Heart right ventricle (tissue), 16 donors: ENCODE measurements at regions not wholly inside any gene's neighbourhood (a gene's known extent, or its start where the extent isn't known, plus 50 kb on each side); places are given as distances from the start of the nearest gene placed in this dataset.

ENCODE experiments used
- ATAC-seq, 8 donors: fragments of 200-7000 bp; cut with Tn5 transposase; one replicate each; pipeline ENCODE4 v1.9.1; 2020; ENCODE audit warnings: mild to moderate bottlenecking in 8 of 8, moderate library complexity in 8 of 8, moderate number of reproducible peaks in 1 of 8
- DNase-seq, 2 donors: peaks; one replicate each; pipeline ENCODE4 v3.0.0-alpha.2; 2020
- H3K27ac ChIP-seq, 10 donors: fragments of 200-600 bp; sonication (generic) in 2 of 10; one replicate each; pipeline versions ENCODE4 v1.5.0 to v1.8.0; 2020 to 2022; ENCODE audit warnings: mild to moderate bottlenecking in 3 of 10
- H3K27me3 ChIP-seq, 7 donors: fragments of 200-600 bp; one replicate each; pipeline ENCODE4 v1.8.0; 2021 to 2022; ENCODE audit warnings: mild to moderate bottlenecking in 2 of 7
- H3K36me3 ChIP-seq, 9 donors: fragments of 200-600 bp; sonication (generic) in 1 of 9; one replicate each; pipeline versions ENCODE4 v1.5.0 to v1.8.0; 2020 to 2022; ENCODE audit warnings: mild to moderate bottlenecking in 2 of 9
- H3K4me1 ChIP-seq, 9 donors: fragments of 200-600 bp; sonication (generic) in 1 of 9; one replicate each; pipeline versions ENCODE4 v1.5.0 to v1.8.0; 2020 to 2022; ENCODE audit warnings: mild to moderate bottlenecking in 4 of 9
- H3K4me3 ChIP-seq, 10 donors: fragments of 200-600 bp; sonication (generic) in 2 of 10; one replicate each; pipeline versions ENCODE4 v1.5.0 to v1.8.0; 2020 to 2022; ENCODE audit warnings: mild to moderate bottlenecking in 7 of 10, moderate library complexity in 2 of 10
- H3K9me3 ChIP-seq, 11 donors: fragments of 200-600 bp in 10 of 11; sonication (generic) in 2 of 11; one replicate each; pipeline versions ENCODE4 v1.5.0 to v1.8.0; 2013 to 2022; ENCODE audit warnings: mild to moderate bottlenecking in 2 of 11, control low read depth in 1 of 11, moderate library complexity in 1 of 11
- WGBS, 2 donors: extraction: QIAGEN DNeasy Blood & Tissue Kit; methylation state at CpG; one replicate each; pipeline ENCODE4 v1.1.7; 2013; ENCODE audit warnings: inconsistent platforms in 1 of 2; 5-methylcytosine and 5-hydroxymethylcytosine counted together
- intact Hi-C, 10 donors: fragments of 100-400 bp; cut with DNase I; formaldehyde crosslinking; loops; one replicate each; pipeline versions ENCODE4 v1.11.1 to v1.14.2; 2022
- TF ChIP-seq, protein P1 (sequence below), 9 donors: fragments of 200-600 bp; sonication (generic) in 2 of 9; IDR thresholded peaks; one replicate each; pipeline versions ENCODE4 v1.5.0 to v1.8.0; 2021 to 2022; ENCODE audit warnings: antibody characterized with exemption in 9 of 9, mild to moderate bottlenecking in 5 of 9, moderate library complexity in 1 of 9
- donor health status: Arrhythmogenic right ventricular cardiomyopathy.
- donor health status: ischemic (EF 13 %, LVEDD 7.1; RV severe dilation, severe dysfunction).
- donor health status: healthy with polysubstance abuse.
- donor health status: DM: no; HTN: yes; CAD: no.
- donor health status: DM: no; HTN: no; CAD: no.
- donor health status: ischemic (EF 25% LVEDD 6.9; RV normal size, moderate dysfunction).
- donor health status: ischemic (EF 25% LVEDD 5.7; RV mildly dilated, moderate dysfunction).
- donor health status: healthy.
- donor health status: DM: yes; HTN: yes; CAD: no.
- donor health status: Ischemic cardiomyopathy.
- donor health status: ischemic (EF 35%, LVEDD 5.7; RV mildly dilated, moderate dysfunction).
- donor health status: nonischemic (EF 11% LVEDD 7.7; RV severe dilation, severe dysfunction).
- donor health status: DM: yes; HTN: yes; CAD: no.
- donor health status: PGD.
- donor health status: ischemic (EF 29% LVEDD 5.4; RV normal size, mild dysfunction).
- donor health status: nonischemic (EF 23%, LVEDD 6.1; RV moderate dilation, normal function).

DNA sequence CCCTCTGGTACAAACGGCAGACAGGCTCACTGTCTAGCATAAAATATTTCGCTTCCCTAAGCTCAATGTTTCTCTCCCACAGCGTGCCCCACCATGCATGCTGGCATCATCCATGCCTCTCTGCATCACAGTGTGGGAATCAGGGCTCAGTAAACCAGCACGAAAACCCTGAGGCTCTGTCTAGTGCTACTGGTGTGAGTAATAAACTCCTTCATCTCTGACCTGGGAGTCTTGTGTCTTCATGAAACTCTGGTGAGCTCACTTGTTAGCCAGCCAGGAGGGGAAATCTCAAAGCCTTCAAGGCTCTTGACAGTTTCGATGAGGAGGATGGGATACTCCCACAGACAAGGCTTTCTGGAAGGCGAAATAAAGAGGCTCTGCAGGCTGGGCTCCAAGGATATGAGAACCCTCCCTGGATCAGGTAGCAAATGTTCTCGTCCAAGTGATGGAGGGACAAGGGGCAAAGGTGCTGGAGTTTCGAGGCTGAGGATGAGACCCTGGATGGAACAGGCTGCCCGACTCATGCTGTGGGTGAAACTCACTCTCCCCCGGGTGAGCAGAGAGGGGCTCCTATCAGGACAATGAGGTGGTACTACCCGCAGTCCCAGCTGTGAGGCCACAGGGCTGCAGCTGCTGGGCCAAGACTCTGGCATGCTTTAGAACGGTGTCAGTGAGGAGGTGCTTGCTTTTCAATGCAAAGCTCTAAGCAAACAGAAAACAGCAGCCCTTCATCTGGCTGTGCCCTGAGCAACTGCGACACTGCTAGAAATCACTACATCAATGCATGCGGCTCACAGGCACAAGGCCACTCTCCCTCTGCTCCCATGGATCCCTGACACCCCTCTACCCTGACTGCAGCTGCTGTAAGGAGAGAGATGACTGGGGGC is 69.3 kb downstream of the SHANK2 start:
- Histone ChIP-seq H3K4me1 (no peaks in the 10 kb centered on the region), H3K27me3 (peaks cover 0 to 3% (median 0%) of the 10 kb centered on the region in 7 donors), H3K27ac (no peak overlapping the region), H3K9me3 (peaks cover 0 to 1% (median 0%) of the 10 kb centered on the region in 11 donors), H3K4me3 (no peak overlapping the region), H3K36me3 (no peaks in the 10 kb centered on the region)
- 75 to 80% methylated on average over 14 of the region's 14 CpGs for WGBS, 2 donors
- TF ChIP-seq, protein P1, sequence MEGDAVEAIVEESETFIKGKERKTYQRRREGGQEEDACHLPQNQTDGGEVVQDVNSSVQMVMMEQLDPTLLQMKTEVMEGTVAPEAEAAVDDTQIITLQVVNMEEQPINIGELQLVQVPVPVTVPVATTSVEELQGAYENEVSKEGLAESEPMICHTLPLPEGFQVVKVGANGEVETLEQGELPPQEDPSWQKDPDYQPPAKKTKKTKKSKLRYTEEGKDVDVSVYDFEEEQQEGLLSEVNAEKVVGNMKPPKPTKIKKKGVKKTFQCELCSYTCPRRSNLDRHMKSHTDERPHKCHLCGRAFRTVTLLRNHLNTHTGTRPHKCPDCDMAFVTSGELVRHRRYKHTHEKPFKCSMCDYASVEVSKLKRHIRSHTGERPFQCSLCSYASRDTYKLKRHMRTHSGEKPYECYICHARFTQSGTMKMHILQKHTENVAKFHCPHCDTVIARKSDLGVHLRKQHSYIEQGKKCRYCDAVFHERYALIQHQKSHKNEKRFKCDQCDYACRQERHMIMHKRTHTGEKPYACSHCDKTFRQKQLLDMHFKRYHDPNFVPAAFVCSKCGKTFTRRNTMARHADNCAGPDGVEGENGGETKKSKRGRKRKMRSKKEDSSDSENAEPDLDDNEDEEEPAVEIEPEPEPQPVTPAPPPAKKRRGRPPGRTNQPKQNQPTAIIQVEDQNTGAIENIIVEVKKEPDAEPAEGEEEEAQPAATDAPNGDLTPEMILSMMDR (IDR thresholded peaks at IDR 0.05) = no peak
- no peak for DNase-seq
- intact Hi-C loops = no loop called here
- no peak for ATAC-seq

DNA sequence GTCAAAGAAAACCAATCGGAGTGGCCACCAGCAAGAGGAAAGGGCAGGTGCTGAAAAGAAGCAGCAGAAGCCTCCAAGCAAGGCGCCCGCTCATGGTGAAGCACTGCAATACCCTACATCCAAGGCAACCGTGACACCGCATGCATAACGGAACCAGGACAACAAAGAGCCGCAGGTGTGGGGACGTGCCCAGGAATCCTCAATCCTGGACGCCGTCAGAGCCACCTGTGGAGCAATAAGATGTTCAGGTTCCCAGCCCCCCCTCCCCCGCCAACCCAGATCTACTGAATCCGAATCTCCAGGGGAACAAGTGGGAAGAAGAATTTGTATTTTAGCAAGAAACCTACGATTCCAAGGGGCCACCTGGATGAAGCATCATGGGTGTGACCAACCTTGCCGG is 70.8 kb downstream of the SHANK2 start:
- no peaks in the 10 kb centered on the region for H3K36me3 ChIP-seq
- intact Hi-C loops = no loop called here
- H3K4me3 ChIP-seq = no peak overlapping the region
- no peaks in the 10 kb centered on the region for H3K4me1 ChIP-seq
- peaks cover 0 to 8% (median 0%) of the 10 kb centered on the region in 7 donors for H3K27me3 ChIP-seq
- DNase-seq (no peak), ATAC-seq (no peak)
- 79 to 82% methylated on average over 14 of the region's 14 CpGs for WGBS, 2 donors
- H3K9me3 ChIP-seq = peaks cover 0 to 16% (median 7%) of the 10 kb centered on the region in 11 donors
- H3K27ac ChIP-seq = no peak overlapping the region
- TF ChIP-seq, protein P1 (IDR thresholded peaks at IDR 0.05) = no peak

DNA sequence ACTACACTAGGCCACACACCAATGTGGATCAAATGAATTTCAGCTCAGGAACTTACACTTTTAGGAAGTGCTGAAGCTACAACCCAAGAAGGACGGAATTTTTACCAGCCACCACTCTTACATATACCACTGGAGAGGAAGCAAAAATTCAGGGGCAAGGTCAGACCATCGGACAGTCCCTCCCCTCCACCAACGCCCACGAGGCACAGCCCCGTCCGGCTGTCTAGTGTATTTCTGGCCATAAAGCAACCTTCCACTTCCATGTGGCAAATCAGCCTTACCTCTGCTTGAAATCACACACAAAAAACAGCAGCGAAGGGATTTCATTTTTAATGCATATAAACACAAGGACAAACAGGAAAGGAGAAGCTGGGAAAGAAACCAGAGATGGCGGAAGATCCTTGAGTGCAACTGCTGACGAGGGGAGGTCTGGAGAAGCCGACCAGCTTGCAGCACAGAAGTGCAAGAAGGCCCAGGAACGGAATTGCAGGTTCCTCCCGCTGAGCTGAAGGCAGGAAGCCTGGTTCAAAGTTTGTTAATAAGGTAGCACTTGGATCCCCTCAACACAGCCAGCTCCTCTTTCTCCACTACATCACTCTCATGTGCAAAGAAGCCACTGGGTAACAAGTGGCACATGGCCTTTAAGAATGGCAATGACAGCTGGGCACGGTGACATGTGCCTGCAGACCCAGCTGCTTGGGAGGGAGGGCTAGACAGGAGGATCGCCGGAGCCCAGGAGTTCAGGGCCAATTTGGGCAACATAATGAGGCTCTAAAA is 71.5 kb downstream of the SHANK2 start:
- Histone ChIP-seq H3K27me3 (peaks cover 0 to 8% (median 0%) of the 10 kb centered on the region in 7 donors), H3K9me3 (peaks cover 0 to 22% (median 11%) of the 10 kb centered on the region in 11 donors), H3K4me3 (no peak overlapping the region), H3K36me3 (no peaks in the 10 kb centered on the region), H3K27ac (no peak overlapping the region), H3K4me1 (no peaks in the 10 kb centered on the region)
- WGBS, 2 donors = 66 to 68% methylated on average over 15 of the region's 15 CpGs
- intact Hi-C loops = no loop called here
- DNase-seq (no peak), ATAC-seq (no peak)
- TF ChIP-seq, protein P1 (IDR thresholded peaks at IDR 0.05) = no peak

DNA sequence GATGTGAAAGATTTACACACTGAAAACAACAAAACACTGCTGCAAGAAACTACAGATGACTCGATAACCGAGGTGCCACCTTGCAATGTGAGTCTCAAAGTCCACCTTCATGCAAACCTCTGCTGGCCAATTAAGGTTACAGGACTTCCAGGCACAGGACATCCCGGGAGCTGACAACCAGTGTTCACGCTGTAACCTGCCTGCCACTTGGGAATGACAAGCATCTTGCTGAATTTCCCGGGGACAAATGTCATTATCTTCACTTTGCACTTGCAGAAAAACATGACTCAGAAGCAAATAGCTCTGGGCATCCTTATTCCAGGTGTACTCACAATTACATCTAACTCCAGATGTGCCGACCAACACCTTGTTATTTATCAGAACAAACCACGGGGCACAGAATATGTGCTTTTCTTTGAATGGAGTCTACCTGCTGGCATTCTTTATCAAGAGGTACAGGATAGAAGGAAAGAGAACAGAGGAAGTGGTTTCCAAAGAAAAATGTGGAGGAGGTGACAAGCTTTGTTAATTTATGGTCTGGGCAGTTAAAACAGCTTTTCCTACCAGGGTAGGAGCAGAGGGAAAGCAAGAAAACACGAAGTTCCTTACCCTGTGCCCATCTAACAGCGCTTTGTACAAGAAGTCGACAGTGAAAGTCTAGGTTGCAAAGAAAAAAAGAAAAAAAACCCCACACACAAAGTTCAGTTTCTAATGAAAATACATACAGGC is 72.3 kb downstream of the SHANK2 start:
- no peak overlapping the region for H3K4me3 ChIP-seq
- no peaks in the 10 kb centered on the region for H3K36me3 ChIP-seq
- DNase-seq (no peak), ATAC-seq (no peak)
- WGBS, 2 donors = 61 to 63% methylated on average over 10 of the region's 10 CpGs
- no peaks in the 10 kb centered on the region for H3K4me1 ChIP-seq
- H3K9me3 ChIP-seq = peaks cover 0 to 22% (median 11%) of the 10 kb centered on the region in 11 donors
- no peak overlapping the region for H3K27ac ChIP-seq
- TF ChIP-seq, protein P1 (IDR thresholded peaks at IDR 0.05) = no peak
- peaks cover 0 to 10% (median 1%) of the 10 kb centered on the region in 7 donors for H3K27me3 ChIP-seq
- intact Hi-C loops = no loop called here
